AG04449 (cell line): ENCODE measurements at regions not wholly inside any gene's neighbourhood (a gene's known extent, or its start where the extent isn't known, plus 50 kb on each side); places are given as distances from the start of the nearest gene placed in this dataset.

Experiments
- CTCF ChIA-PET: fragments of 350-600 bp; formaldehyde crosslinking; extraction: SDS; loops from one replicate; lab custom pipeline; 2021; ENCODE audit warnings: antibody characterized with exemption; lab: Yijun Ruan, JAX
- POLR2A ChIA-PET: fragments of 400-600, 350-600 bp; formaldehyde crosslinking; extraction: SDS; loops from one replicate; lab custom pipeline; 2020; ENCODE audit warnings: antibody characterized with exemption, inconsistent platforms; lab: Yijun Ruan, JAX
- DNase-seq: peaks from one replicate; pipeline ENCODE4 v3.0.0-alpha.2; 2010; ENCODE audit warnings: low read depth, low spot score
- H3K4me3 ChIP-seq: 2 replicates; pipeline ENCODE4 v1.5.1; 2011; ENCODE audit warnings: low read depth, mild to moderate bottlenecking, control low read depth, low read length
- TF ChIP-seq, protein P1 (sequence below): IDR thresholded peaks from one replicate; pipeline ENCODE4 v1.5.1; 2011; ENCODE audit warnings: mild to moderate bottlenecking, moderate library complexity, low read length, control low read depth, inconsistent platforms; ENCODE audit not compliant: insufficient read depth; ENCODE audit errors: missing control alignments

DNA sequence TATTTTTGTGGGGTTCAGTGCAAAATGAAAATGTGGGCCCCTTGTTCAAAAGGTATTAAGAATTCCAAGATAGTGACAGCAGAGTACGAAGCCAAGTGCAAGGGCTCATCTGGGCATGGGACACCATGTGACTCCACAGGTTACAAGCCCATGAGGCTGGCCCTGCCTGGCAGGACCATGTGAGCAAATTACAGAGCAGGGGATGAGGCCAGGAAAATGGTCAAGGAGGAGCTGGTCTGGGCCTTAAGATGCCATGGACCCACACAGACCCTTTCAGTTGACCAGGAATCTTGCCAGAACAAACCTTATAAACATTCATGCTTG is 86.9 kb downstream of the SNX5 start:
- CTCF ChIA-PET = interaction anchor here (1.3 kb wide), 1 partner anchor 16 kb away, joined by 3 read pairs; no protein-coding TSS in a partner anchor
- TF ChIP-seq, protein P1, sequence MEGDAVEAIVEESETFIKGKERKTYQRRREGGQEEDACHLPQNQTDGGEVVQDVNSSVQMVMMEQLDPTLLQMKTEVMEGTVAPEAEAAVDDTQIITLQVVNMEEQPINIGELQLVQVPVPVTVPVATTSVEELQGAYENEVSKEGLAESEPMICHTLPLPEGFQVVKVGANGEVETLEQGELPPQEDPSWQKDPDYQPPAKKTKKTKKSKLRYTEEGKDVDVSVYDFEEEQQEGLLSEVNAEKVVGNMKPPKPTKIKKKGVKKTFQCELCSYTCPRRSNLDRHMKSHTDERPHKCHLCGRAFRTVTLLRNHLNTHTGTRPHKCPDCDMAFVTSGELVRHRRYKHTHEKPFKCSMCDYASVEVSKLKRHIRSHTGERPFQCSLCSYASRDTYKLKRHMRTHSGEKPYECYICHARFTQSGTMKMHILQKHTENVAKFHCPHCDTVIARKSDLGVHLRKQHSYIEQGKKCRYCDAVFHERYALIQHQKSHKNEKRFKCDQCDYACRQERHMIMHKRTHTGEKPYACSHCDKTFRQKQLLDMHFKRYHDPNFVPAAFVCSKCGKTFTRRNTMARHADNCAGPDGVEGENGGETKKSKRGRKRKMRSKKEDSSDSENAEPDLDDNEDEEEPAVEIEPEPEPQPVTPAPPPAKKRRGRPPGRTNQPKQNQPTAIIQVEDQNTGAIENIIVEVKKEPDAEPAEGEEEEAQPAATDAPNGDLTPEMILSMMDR = no peak
- H3K4me3 ChIP-seq = no peak overlapping the region
- POLR2A ChIA-PET = no interaction called here
- no peak for DNase-seq

DNA sequence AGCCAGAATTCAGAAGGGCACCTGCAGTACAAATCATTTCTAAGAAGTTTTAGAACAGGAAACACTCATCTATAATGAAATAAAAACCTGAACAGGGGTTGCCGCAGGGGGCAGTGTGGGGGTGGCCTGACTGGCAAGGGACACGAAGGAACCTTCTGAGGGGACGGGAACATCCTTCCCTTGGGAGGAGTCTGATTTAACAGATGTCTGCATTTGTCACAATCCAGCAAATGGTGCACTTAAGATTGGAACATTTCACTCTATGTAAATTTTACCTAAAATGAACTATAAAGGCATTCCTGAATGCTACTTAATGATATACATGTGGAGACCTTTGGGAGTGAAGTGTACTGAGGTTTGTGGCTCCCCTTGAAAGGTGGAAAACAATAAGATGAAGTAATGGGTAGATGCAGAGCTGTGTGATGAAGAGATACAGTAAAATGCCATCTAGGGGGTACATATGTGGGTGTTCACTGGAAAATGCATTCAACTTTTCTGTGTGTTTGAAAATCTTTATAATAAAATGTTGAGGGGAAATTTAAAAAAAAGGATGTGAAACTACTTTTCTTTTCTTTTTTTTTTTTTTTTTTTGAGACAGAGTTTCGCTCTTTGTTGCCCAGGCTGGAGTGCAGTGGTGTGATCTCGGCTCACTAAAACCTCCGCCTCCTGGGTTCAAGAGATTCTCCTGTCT is 89.5 kb downstream of the SNX5 start:
- no peak overlapping the region for H3K4me3 ChIP-seq
- POLR2A ChIA-PET = no interaction called here
- CTCF ChIA-PET = no interaction called here
- no peak for DNase-seq
- TF ChIP-seq, protein P1 = no peak

GRCh38 chr20:17878069-17878911 is 90.3 kb downstream of the SNX5 start:
- ChIA-PET CTCF (no interaction called here), POLR2A (no interaction called here)
- TF ChIP-seq, protein P1 = no peak
- no peak for DNase-seq
- H3K4me3 ChIP-seq = no peak overlapping the region

DNA sequence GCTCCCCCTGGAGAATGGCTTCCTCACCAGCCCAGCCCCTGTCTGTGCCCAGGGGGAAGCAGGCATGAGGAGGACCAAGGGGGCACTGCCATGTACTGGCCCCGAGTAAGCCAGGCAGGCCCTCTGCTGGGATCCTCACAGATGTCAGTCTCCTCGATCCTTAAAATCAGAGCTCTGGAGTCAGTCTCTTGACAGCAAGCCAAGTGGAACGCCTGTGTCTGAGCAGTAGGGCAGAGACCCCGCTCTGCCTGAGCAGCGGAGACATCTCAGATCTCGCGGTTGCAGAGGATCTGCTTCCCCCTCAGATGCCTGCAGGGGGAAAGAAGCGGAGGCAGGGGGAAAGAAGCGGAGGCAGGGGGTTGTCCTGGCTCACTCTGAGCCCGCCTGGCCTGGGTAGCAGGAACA is 92.6 kb downstream of the SNX5 start:
- no peak overlapping the region for H3K4me3 ChIP-seq
- no peak for DNase-seq
- CTCF ChIA-PET = interaction anchor here (1.0 to 1.4 kb wide), 2 partner anchors 10 to 33 kb away, joined by 3 read pairs; no protein-coding TSS in a partner anchor
- POLR2A ChIA-PET = no interaction called here
- TF ChIP-seq, protein P1 = no peak

GRCh38 chr20:17875106-17875980 is 93.3 kb downstream of the SNX5 start:
- POLR2A ChIA-PET = no interaction called here
- no peak overlapping the region for H3K4me3 ChIP-seq
- TF ChIP-seq, protein P1 = no peak

More at GRCh38 chr20:17875106-17875980, 93.3 kb downstream of the SNX5 start:
- DNase-seq = no peak
- CTCF ChIA-PET = interaction anchor here (1.0 to 3.1 kb wide), 5 partner anchors 10 to 194 kb away, joined by 3 to 21 read pairs (median 3); partner anchors contain the start of gene RRBP1
